22Rv1 (cell line): ENCODE measurements at regions not wholly inside any gene's neighbourhood (a gene's known extent, or its start where the extent isn't known, plus 50 kb on each side); places are given as distances from the start of the nearest gene placed in this dataset.
"Not testable (repeated sequence)": the region's sequence is repeated elsewhere in the genome, so short reads cannot be mapped to it uniquely, and the experiment has no call there.

ENCODE experiments used
- CTCF ChIP-seq: fragments of 450-650 bp; IDR thresholded peaks from 2 replicates; pipeline ENCODE4 v1.5.1; 2017; ENCODE audit warnings: mild to moderate bottlenecking
- ZFX ChIP-seq: fragments of 450-650 bp; IDR thresholded peaks from 2 replicates; pipeline ENCODE4 v1.6.1; 2017; ENCODE audit warnings: antibody characterized with exemption, borderline replicate concordance

GRCh38 chr1:103271471-103271870, 163.1 kb upstream of the COL11A1 start:
- not testable (repeated sequence) for TF ChIP-seq CTCF, ZFX
